Upper lobe of left lung (tissue), 6 donors: ENCODE measurements at regions not wholly inside any gene's neighbourhood (a gene's known extent, or its start where the extent isn't known, plus 50 kb on each side); places are given as distances from the start of the nearest gene placed in this dataset.
A peak's percentile ranks its signal among the peaks of the same experiment; 100 is the strongest.

ENCODE experiments used
- ATAC-seq, 2 donors: fragments of 200-7000 bp; cut with Tn5 transposase; one replicate each; pipeline ENCODE4 v1.9.1; 2022; ENCODE audit warnings: mild to moderate bottlenecking in 2 of 2, moderate library complexity in 2 of 2; ENCODE audit not compliant: low FRiP score in 2 of 2
- DNase-seq, 2 donors: peaks; one replicate each; pipeline ENCODE4 v3.0.0-alpha.2; 2019 to 2020
- H3K27ac ChIP-seq, 4 donors: fragments of 200-600 bp; sonication (generic); one replicate each; pipeline ENCODE4 v1.5.1; 2016 to 2019
- H3K27me3 ChIP-seq, 4 donors: fragments of 200-600 bp; sonication (generic); one replicate each; pipeline ENCODE4 v1.5.1; 2017 to 2019
- H3K36me3 ChIP-seq, 4 donors: fragments of 200-600 bp; sonication (generic); one replicate each; pipeline ENCODE4 v1.5.1; 2016 to 2019
- H3K4me1 ChIP-seq, 4 donors: fragments of 200-600 bp; sonication (generic); one replicate each; pipeline ENCODE4 v1.5.1; 2018 to 2019
- H3K4me3 ChIP-seq, 4 donors: fragments of 200-600 bp; sonication (generic); one replicate each; pipeline ENCODE4 v1.5.1; 2017 to 2019; ENCODE audit warnings: mild to moderate bottlenecking in 2 of 4, moderate library complexity in 1 of 4
- H3K9me3 ChIP-seq, 4 donors: fragments of 200-600 bp; sonication (generic); one replicate each; pipeline ENCODE4 v1.5.1; 2018 to 2019
- EP300 ChIP-seq, 4 donors: sonication (generic); formaldehyde crosslinking; IDR thresholded peaks; one replicate each; pipeline ENCODE4 v1.5.1; 2017; ENCODE audit warnings: antibody characterized with exemption in 4 of 4, control low read depth in 2 of 4
- POLR2A ChIP-seq, 4 donors: fragments of 450-650 bp; IDR thresholded peaks; one replicate each; pipeline ENCODE4 v1.5.1; 2016 to 2017; ENCODE audit warnings: antibody characterized with exemption in 4 of 4, mild to moderate bottlenecking in 2 of 4
- POLR2AphosphoS5 ChIP-seq, 2 donors: sonication (generic); formaldehyde crosslinking; IDR thresholded peaks; one replicate each; pipeline ENCODE4 v1.5.1; 2017; ENCODE audit warnings: antibody characterized with exemption in 2 of 2
- WGBS, 2 donors: methylation state at CpG; one replicate each; pipeline ENCODE4 v1.1.5; 2017 to 2018; 5-methylcytosine and 5-hydroxymethylcytosine counted together
- TF ChIP-seq, protein P1 (sequence below), 6 experiments: fragments of 450-650 bp in 4 of 6; fragments of 200-600 bp in 2 of 6; sonication (generic) in 2 of 6; IDR thresholded peaks; one replicate each; pipeline ENCODE4 v1.5.1; 2016 to 2019; ENCODE audit warnings: antibody characterized with exemption in 6 of 6
- donor health status: DM: no; HTN: no; CAD: no; lungs with moderate emphysema.
- donor health status: DM: no; HTN: yes; CAD: no; lungs with severe emphysema.

DNA sequence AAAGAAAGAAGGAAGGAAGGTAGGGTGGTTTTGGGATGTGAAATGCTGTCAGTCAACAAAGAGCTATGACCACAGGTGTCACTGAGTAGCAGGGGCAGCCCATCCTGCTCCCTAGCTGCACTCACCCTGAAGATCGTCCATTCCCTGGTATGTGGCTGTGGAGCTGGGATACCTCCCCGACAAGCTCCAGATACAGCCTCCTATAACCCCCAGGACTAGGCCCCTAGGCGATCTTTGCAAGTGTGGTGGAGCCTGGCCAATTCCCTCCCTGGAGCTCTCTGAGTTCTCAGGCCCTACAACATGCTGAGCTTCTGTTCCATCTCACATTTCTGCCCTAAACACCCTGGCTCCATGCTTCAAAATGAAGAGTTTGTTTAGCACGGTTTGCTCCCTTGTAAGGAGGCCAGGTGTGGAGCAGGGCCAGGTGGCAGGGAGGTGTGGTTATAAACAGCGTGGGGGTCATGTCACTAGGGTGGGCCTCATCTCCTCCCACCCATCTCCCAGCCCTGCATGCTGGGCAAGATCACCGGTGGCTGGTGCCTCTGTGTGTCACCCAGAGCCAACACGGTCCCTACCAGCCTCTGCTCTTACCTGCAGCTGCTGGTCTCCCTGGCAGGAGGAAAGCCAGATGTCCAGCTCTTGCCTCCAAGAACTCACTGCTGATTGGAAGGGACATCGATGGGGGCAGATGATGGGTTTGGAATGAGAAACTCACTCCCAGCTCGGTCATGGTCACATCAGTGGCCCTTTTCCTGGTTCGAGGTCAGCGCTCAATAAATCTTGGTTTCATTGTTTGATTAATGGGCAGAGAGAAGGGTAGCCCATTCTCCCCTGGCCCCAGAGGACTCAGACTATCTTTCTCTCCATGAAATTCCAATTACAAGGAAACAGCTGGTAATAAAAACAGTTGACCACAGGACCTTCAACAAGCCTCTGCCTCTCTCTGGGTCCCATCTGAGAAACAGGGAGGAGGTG lies 511.0 kb upstream of the CDH5 start:
- Histone ChIP-seq H3K4me1 (no peaks in the 10 kb centered on the region), H3K27ac (no peak overlapping the region), H3K4me3 (no peak overlapping the region), H3K9me3 (peaks cover 0 to 8% (median 2%) of the 10 kb centered on the region in 4 donors), H3K36me3 (no peaks in the 10 kb centered on the region), H3K27me3 (no peaks in the 10 kb centered on the region)
- no peak for DNase-seq
- no peak for ATAC-seq
- WGBS, 2 donors, result 71% methylated on average over 5 to 11 of the region's 11 CpGs
- TF ChIP-seq, protein P1, sequence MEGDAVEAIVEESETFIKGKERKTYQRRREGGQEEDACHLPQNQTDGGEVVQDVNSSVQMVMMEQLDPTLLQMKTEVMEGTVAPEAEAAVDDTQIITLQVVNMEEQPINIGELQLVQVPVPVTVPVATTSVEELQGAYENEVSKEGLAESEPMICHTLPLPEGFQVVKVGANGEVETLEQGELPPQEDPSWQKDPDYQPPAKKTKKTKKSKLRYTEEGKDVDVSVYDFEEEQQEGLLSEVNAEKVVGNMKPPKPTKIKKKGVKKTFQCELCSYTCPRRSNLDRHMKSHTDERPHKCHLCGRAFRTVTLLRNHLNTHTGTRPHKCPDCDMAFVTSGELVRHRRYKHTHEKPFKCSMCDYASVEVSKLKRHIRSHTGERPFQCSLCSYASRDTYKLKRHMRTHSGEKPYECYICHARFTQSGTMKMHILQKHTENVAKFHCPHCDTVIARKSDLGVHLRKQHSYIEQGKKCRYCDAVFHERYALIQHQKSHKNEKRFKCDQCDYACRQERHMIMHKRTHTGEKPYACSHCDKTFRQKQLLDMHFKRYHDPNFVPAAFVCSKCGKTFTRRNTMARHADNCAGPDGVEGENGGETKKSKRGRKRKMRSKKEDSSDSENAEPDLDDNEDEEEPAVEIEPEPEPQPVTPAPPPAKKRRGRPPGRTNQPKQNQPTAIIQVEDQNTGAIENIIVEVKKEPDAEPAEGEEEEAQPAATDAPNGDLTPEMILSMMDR (IDR thresholded peaks at IDR 0.05), result no peak
- no peak for TF ChIP-seq POLR2AphosphoS5 (IDR thresholded peaks at IDR 0.05)
- TF ChIP-seq EP300 (IDR thresholded peaks at IDR 0.05), result no peak
- TF ChIP-seq POLR2A (IDR thresholded peaks at IDR 0.05), result no peak

DNA sequence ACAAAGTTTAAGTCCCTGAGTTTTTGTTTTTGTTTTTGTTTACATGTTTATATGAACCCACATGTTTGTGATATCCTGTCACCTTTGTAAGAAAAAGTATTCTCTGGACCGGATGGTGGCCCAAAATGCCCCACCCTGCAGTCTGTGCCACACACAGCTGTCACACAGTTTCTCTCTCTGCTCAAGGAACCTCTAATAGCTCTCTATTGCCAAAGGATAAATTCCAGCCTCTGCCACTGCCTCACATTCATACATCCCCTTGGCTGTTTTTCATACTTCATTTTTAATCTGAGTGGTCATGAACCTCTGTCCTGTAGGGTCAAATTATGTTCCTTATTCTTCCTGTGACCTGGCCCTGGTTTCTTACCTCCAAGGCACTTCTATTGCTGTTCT lies 520.3 kb upstream of the CDH5 start:
- H3K4me1 ChIP-seq, result no peaks in the 10 kb centered on the region
- H3K36me3 ChIP-seq, result no peaks in the 10 kb centered on the region
- TF ChIP-seq EP300 (IDR thresholded peaks at IDR 0.05) (no peak), POLR2AphosphoS5 (IDR thresholded peaks at IDR 0.05) (no peak), POLR2A (IDR thresholded peaks at IDR 0.05) (no peak)
- TF ChIP-seq, protein P1 (IDR thresholded peaks at IDR 0.05), result no peak
- no peak overlapping the region for H3K27ac ChIP-seq
- ATAC-seq (no peak), DNase-seq (no peak)
- no peak overlapping the region for H3K4me3 ChIP-seq
- H3K27me3 ChIP-seq, result no peaks in the 10 kb centered on the region
- no peaks in the 10 kb centered on the region for H3K9me3 ChIP-seq
- WGBS, 2 donors, result 60 to 81% methylated on average over 1 of the region's 1 CpG

DNA sequence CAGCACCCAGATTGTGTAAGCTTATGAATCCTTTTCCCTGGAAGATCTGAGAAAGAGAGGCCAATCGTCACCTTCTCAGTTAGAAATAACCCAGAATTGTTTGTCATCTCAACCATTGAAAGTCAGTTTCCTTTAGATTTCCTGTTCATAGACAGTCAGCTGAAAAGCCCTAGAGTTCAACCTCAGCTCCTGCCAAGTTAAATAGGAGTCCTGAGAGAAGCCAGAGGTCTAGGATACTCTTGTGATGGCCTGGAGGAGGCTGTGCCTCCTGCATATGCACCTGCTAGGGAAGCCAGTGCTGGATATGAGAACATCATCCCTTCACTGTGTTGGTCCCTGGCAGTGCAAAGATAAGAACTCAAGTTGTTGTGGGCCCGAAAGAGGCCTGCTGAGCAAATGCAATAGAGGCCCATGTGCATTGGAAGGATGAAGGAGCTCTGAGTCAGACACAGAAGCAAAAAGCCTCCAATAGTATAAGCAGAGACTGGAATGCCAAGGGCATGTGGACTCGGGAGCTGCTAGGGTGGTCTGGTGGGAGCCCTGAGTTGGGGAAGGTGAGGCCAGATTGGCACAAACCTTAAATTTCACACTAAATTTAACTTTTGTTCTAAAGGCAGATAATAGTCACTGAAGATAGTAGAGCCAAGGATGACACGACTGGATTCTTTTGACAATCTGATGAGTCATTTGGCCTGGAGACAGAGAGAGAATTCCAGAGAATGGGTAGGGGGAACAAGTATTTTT lies 520.9 kb upstream of the CDH5 start:
- H3K4me3 ChIP-seq, result no peak overlapping the region
- H3K27ac ChIP-seq, result no peak overlapping the region
- ATAC-seq (peak in 1 of 2 donors; percentile 33), DNase-seq (no peak)
- TF ChIP-seq EP300 (IDR thresholded peaks at IDR 0.05) (no peak), POLR2AphosphoS5 (IDR thresholded peaks at IDR 0.05) (no peak), POLR2A (IDR thresholded peaks at IDR 0.05) (no peak)
- TF ChIP-seq, protein P1 (IDR thresholded peaks at IDR 0.05), result no peak
- 62 to 86% methylated on average over 4 of the region's 4 CpGs for WGBS, 2 donors
- H3K36me3 ChIP-seq, result no peaks in the 10 kb centered on the region
- no peaks in the 10 kb centered on the region for H3K27me3 ChIP-seq
- H3K4me1 ChIP-seq, result no peaks in the 10 kb centered on the region
- H3K9me3 ChIP-seq, result no peaks in the 10 kb centered on the region

DNA sequence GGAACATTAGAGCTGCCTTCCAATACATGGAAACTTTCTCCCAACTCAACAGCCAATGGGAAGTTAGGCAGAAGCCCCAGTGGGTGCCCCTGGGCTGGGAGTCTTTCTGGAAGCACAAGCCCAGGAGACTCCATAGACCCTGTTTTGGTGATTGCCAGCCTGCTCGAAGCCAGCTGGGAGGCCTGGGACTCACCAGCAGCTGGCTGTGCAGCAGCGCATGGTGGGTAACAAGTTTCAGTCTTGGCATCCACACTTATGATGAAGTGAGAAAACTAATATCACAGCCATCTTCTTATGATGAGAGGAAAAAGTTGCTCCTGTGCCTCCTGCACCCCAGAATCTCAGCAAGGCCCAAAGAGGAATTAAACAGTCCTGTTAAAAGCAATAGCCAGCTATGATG lies 522.5 kb upstream of the CDH5 start:
- ATAC-seq (no peak), DNase-seq (peak in 1 of 2 donors; percentile 8)
- TF ChIP-seq EP300 (IDR thresholded peaks at IDR 0.05), result no peak
- no peak for TF ChIP-seq POLR2A (IDR thresholded peaks at IDR 0.05)
- no peak for TF ChIP-seq POLR2AphosphoS5 (IDR thresholded peaks at IDR 0.05)
- TF ChIP-seq, protein P1 (IDR thresholded peaks at IDR 0.05), result no peak
- no peaks in the 10 kb centered on the region for H3K9me3 ChIP-seq
- no peaks in the 10 kb centered on the region for H3K27me3 ChIP-seq
- 73 to 76% methylated on average over 2 of the region's 2 CpGs for WGBS, 2 donors
- H3K27ac ChIP-seq, result no peak overlapping the region
- H3K4me3 ChIP-seq, result no peak overlapping the region
- no peaks in the 10 kb centered on the region for H3K36me3 ChIP-seq
- no peaks in the 10 kb centered on the region for H3K4me1 ChIP-seq
